CD1c-positive myeloid dendritic cell (primary cell): ENCODE measurements at regions not wholly inside any gene's neighbourhood (a gene's known extent, or its start where the extent isn't known, plus 50 kb on each side); places are given as distances from the start of the nearest gene placed in this dataset.
A peak's percentile ranks its signal among the peaks of the same experiment; 100 is the strongest.
"Not testable (repeated sequence)": the region's sequence is repeated elsewhere in the genome, so short reads cannot be mapped to it uniquely, and the experiment has no call there.

Source experiments
- DNase-seq: peaks from one replicate; pipeline ENCODE4 v3.0.0-alpha.2; 2016; ENCODE audit errors: extremely low spot score

GRCh38 chr6:146985111-146985510 lies 219.1 kb upstream of the STXBP5 start:
- DNase-seq: no peak

GRCh38 chr6:146985966-146986365 lies 218.3 kb upstream of the STXBP5 start:
- DNase-seq: no peak

- DNase-seq: not testable (repeated sequence)
Measured at GRCh38 chr6:146987938-146988337, 216.3 kb upstream of the STXBP5 start.

- DNase-seq: no peak
Measured at GRCh38 chr6:146989860-146990259, 214.4 kb upstream of the STXBP5 start.

- no peak for DNase-seq
Measured at GRCh38 chr6:146990284-146990683, 213.9 kb upstream of the STXBP5 start.

- no peak for DNase-seq
Measured at GRCh38 chr6:146990821-146991798, 213.1 kb upstream of the STXBP5 start.

GRCh38 chr6:146997062-146997461 lies 207.2 kb upstream of the STXBP5 start:
- DNase-seq: no peak

GRCh38 chr6:146999766-147000165 lies 204.5 kb upstream of the STXBP5 start:
- DNase-seq: no peak

GRCh38 chr6:147000545-147001488 lies 203.4 kb upstream of the STXBP5 start:
- peak; percentile 5 for DNase-seq

GRCh38 chr6:147001621-147002020 lies 202.6 kb upstream of the STXBP5 start:
- no peak for DNase-seq

- no peak for DNase-seq
Measured at GRCh38 chr6:147003186-147003585, 201.0 kb upstream of the STXBP5 start.

GRCh38 chr6:147005499-147005898 lies 198.7 kb upstream of the STXBP5 start:
- no peak for DNase-seq

GRCh38 chr6:147007441-147007840 lies 196.8 kb upstream of the STXBP5 start:
- DNase-seq: no peak

GRCh38 chr6:147009358-147009757 lies 194.9 kb upstream of the STXBP5 start:
- DNase-seq: no peak

- DNase-seq: no peak
Measured at GRCh38 chr6:147015674-147016073, 188.5 kb upstream of the STXBP5 start.

GRCh38 chr6:147016440-147016839 lies 187.8 kb upstream of the STXBP5 start:
- no peak for DNase-seq

GRCh38 chr6:147017153-147017552 lies 187.1 kb upstream of the STXBP5 start:
- no peak for DNase-seq

- no peak for DNase-seq
Measured at GRCh38 chr6:147019001-147019400, 185.2 kb upstream of the STXBP5 start.

- DNase-seq: no peak
Measured at GRCh38 chr6:147022041-147022440, 182.2 kb upstream of the STXBP5 start.

GRCh38 chr6:147023148-147023547 lies 181.1 kb upstream of the STXBP5 start:
- no peak for DNase-seq

GRCh38 chr6:147023581-147023980 lies 180.6 kb upstream of the STXBP5 start:
- no peak for DNase-seq

GRCh38 chr6:147029923-147030322 lies 174.3 kb upstream of the STXBP5 start:
- no peak for DNase-seq
